Inferior parietal cortex (tissue), 1 donor: ENCODE measurements at regions not wholly inside any gene's neighbourhood (a gene's known extent, or its start where the extent isn't known, plus 50 kb on each side); places are given as distances from the start of the nearest gene placed in this dataset.
"Not testable (repeated sequence)": the region's sequence is repeated elsewhere in the genome, so short reads cannot be mapped to it uniquely, and the experiment has no call there.

Experiments used
- DNase-seq: peaks from one replicate; pipeline ENCODE4 v3.0.0-alpha.2; 2016; ENCODE audit errors: extremely low spot score

DNA sequence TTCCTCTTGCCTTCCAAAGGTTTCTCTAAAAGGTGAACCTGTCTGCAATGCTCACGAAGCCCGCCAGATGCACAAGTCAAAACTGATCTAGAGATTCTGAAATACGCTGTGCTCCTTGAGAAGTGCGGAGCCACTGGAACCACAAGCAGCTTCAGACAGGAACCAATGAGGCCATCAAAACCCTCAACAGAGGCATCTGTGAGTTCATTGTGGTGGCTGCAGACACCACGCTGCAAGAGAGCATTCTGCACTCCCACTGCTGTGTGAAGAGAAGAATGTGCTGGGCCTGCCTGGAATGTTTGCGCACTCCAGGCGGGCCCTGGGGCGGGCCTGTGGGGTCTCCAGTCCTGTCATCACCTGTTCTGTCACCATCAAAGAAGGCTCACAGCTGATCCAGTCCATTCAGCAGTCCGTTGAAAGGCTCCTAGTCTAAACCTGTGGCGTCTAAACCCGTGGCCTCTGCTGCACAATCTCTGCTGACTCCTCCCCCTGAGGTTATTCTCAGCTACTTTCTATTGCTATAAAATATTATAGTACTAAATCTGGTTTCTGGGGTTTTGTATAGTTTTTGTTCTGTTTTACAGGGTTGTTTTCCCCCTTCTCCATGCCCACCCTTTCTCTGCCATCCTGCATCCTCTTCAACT, 187.4 kb downstream of the FAM72C start:
- not testable (repeated sequence) for DNase-seq

- DNase-seq, result not testable (repeated sequence)
These were observed 193.6 kb downstream of the FAM72C start for GRCh38 chr1:143778178-143778577.

GRCh38 chr1:143764831-143765230, 207.0 kb downstream of the FAM72C start:
- peak; percentile 2 for DNase-seq

DNA sequence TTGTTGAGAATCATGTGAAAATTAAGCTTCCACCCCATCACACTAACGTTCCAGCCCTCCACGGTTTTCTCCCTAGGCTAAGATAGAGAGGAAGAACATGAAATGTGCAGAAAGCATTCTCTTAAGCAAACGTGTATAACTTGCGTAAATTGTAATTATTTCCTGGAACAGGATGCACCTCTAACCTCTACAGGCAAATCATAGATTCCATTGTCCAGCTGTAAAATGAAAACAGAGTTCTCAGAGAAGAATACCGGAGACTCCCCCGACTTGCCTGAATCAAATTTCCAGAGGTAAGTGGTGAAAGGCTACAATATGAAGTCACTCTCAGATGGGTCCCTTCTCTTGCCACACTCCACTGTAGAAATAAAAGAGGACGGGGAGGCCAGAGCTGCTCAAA, 211.4 kb downstream of the FAM72C start:
- not testable (repeated sequence) for DNase-seq

GRCh38 chr1:143755961-143756360, 215.8 kb downstream of the FAM72C start:
- not testable (repeated sequence) for DNase-seq

- DNase-seq, result no peak
These were observed 222.9 kb downstream of the FAM72C start for GRCh38 chr1:143748906-143749305.

DNA sequence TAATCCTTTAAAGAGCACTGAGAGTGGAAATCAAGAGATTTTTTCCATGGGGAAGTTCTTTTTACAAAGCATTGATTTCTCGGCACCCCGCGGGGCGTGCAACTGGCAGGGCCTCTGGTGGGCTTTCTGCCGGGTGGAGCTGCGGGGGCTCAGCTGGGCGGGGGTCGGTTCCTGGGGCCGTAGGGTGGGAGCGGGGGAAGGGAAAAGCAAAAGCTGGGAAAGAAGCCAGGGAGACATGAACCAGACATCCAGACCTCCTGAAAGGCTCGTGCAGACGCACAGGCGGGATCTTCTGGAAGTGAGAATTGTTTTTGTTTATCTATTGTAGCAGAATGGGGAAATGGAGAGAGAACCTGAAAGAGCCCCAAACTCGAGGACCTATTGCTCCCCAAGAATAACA, 235.2 kb downstream of the FAM72C start:
- no peak for DNase-seq

- no peak for DNase-seq
These were observed 235.9 kb downstream of the FAM72C start for GRCh38 chr1:143735764-143736461.

DNA sequence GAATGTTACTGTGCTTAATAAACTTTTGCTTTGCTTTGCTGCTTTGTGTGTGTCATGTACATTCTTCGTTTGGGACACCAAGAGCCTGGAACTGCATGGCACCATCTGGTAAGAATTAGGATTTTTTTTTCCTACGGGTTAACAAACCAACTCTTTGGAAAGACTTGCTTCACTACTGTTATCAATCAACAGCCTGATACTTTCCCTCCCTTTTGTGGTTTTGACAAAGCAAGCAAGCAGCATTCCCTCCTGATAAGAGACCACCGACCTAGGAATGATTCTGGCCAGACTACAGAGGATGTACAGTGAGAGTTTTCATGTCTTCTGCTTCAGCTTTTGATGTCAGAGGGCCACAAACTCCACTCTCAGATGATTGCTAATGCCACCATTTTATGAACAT, 237.5 kb downstream of the FAM72C start:
- DNase-seq, result not testable (repeated sequence)

DNA sequence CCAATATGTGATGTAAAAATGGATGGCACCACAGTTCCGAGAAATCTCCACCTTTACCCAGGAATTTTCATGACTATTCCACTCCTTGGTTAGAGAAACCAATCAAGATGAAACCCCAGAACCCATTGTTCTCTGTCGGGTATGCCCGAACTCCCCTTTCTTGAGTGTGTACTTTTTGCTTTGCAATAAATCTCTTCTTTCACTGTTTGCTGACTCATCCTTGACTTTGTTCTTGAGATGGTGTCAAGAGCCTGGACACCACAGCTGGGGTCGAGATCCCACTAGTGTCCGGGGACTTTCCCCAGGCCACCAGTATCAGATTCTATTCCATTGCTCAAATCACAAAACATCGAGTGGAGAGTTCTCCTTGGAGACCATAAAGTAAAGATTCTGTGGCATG, 240.9 kb downstream of the FAM72C start:
- DNase-seq, result not testable (repeated sequence)

- DNase-seq, result not testable (repeated sequence)
These were observed 242.2 kb downstream of the FAM72C start for GRCh38 chr1:143729449-143730111.

DNA sequence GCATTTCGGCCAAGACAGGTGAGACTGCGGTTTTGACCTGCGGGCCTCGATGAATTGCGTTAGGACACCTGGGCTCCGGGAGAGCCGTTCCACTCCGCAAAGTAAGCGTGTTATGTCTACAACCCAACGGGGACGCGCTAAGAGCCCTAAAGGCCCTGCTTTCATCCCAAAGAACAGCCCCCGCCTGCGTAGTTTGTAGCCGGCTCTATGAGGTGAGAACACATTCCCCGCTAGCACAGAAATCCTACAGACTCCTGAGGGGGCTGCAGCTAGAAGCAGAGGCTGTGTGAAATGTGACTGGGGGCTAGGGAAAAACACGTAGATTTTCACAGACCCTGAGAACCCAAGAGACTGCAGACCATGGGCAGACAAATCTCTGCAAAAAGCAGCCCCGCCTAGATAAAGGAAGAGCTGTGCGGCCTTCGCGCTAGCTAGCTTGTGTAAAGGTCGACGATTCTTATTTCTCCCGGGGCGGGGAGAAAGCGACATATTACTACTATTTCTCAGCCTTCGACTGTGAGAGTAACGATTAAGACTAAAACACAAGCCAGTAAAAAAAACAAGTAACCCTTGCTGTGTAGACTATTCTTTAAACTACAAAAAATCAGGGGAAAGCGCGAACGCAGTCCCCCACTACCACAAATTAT, 242.9 kb downstream of the FAM72C start:
- not testable (repeated sequence) for DNase-seq

DNA sequence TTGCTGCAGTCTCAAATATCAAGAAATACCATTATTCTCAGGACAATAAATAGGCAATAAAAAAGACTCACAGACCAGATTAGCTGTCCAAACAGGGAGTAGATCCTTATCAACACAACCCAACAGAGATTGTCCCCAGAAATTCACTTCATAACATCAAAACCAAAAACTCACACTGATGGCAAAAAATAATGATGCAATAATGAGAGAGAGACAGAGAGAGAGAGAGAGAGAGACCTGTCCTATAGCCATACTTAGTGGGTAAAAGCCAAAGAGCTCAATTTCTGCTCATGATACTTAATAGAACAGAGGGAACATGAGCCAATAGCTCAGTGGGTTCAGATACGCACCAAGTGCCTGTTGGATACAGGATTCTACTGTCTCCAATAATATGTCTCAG, 244.5 kb downstream of the FAM72C start:
- DNase-seq, result no peak

- DNase-seq, result no peak
These were observed 250.8 kb downstream of the FAM72C start for GRCh38 chr1:143721024-143721373.

- DNase-seq, result no peak
These were observed 251.4 kb downstream of the FAM72C start for GRCh38 chr1:143720087-143721023.

DNA sequence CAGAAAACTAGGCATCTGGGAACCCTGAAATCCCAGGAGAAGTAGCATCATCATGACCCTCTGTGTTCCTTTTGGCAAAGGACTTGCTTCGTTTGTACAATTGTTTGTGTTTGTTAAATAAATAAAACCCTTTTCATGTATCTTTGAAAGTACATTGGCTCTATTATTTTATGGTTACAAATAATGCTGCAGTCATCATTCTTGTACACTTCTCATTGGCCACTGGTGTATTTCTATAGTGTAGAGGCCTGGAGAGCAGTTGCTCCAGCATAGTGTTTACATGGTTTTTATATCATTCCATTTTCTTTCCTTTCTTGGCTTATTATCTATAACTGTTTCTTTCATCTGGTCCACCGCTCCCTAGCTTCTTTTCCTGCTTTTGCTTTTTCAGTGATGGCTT, 253.3 kb downstream of the FAM72C start:
- DNase-seq, result no peak

GRCh38 chr1:143718021-143718420, 253.8 kb downstream of the FAM72C start:
- DNase-seq, result no peak

GRCh38 chr1:143717434-143717833, 254.4 kb downstream of the FAM72C start:
- DNase-seq, result no peak

DNA sequence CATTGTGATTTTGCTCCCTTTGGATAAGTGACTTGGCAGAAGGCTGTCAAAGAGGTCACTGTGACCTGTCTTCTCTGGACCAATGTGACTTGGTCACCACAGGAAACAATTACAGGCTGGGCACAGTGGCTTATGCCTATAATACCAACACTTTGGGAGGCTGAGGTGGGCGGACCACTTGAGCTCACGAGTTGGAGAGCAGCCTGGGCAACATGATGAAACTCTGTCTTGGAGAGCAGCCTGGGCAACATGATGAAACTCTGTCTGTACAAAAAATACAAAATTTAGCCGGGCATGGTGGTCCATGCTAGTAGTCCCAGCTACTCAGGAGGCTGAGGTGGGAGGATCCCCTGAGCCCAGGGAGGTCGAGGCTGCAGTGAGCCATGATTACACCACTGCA, 256.9 kb downstream of the FAM72C start:
- DNase-seq, result not testable (repeated sequence)

DNA sequence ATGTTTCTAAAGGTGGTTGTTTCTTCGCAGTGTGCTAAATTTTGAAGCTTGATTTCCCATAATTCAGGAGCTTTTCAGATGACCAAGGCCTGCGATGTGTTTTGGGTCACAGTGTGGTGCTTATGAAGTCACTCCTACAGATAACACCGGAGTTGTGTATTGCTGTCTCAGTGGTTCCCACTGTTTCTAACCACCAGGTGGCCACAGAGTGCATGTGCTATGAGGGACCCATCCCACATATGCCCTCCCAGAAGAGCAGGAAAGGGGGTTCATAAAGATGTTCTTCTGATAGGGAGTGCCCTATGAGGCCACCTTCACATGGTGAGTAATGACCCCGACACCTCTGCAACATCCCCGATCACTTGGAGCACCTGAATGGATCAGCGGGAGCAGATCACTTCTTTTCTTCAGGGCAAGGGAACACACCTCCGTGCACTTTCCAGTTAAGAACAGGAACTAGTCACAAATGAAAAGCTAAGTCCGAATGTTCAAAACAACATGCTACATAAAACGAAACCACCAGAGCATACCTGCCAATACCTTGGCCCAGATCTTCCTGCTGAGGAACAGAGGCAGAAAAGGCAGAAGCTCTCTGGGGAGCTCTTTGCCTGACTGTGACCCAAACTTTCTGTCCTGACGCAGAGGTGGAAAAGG, 262.1 kb downstream of the FAM72C start:
- peak; percentile 11 for DNase-seq

DNA sequence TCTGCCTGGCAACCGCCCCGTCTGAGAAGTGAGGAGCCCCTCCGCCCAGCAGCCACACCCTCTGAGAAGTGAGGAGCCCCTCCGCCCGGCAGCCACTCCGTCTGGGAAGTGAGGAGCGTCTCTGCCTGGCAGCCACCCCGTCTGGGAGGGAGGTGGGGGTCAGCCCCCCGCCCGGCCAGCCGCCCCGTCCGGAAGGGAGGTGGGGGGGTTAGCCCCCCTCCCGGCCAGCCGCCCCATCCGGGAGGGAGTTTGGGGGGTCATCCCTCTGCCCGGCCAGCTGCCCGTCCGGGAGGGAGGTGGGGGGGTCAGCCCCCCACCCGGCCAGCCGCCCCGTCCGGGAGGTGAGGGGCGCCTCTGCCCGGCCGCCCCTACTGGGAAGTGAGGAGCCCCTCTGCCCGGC, 269.0 kb downstream of the FAM72C start:
- not testable (repeated sequence) for DNase-seq
